Upper lobe of left lung (tissue), 6 donors: ENCODE measurements at regions not wholly inside any gene's neighbourhood (a gene's known extent, or its start where the extent isn't known, plus 50 kb on each side); places are given as distances from the start of the nearest gene placed in this dataset.

Experiments used
- ATAC-seq, 2 donors: fragments of 200-7000 bp; cut with Tn5 transposase; one replicate each; pipeline ENCODE4 v1.9.1; 2022; ENCODE audit warnings: mild to moderate bottlenecking in 2 of 2, moderate library complexity in 2 of 2; ENCODE audit not compliant: low FRiP score in 2 of 2
- DNase-seq, 2 donors: peaks; one replicate each; pipeline ENCODE4 v3.0.0-alpha.2; 2019 to 2020
- H3K27ac ChIP-seq, 4 donors: fragments of 200-600 bp; sonication (generic); one replicate each; pipeline ENCODE4 v1.5.1; 2016 to 2019
- H3K27me3 ChIP-seq, 4 donors: fragments of 200-600 bp; sonication (generic); one replicate each; pipeline ENCODE4 v1.5.1; 2017 to 2019
- H3K36me3 ChIP-seq, 4 donors: fragments of 200-600 bp; sonication (generic); one replicate each; pipeline ENCODE4 v1.5.1; 2016 to 2019
- H3K4me1 ChIP-seq, 4 donors: fragments of 200-600 bp; sonication (generic); one replicate each; pipeline ENCODE4 v1.5.1; 2018 to 2019
- H3K4me3 ChIP-seq, 4 donors: fragments of 200-600 bp; sonication (generic); one replicate each; pipeline ENCODE4 v1.5.1; 2017 to 2019; ENCODE audit warnings: mild to moderate bottlenecking in 2 of 4, moderate library complexity in 1 of 4
- H3K9me3 ChIP-seq, 4 donors: fragments of 200-600 bp; sonication (generic); one replicate each; pipeline ENCODE4 v1.5.1; 2018 to 2019
- CTCF ChIP-seq, 6 experiments: fragments of 450-650 bp in 4 of 6; fragments of 200-600 bp in 2 of 6; sonication (generic) in 2 of 6; IDR thresholded peaks; one replicate each; pipeline ENCODE4 v1.5.1; 2016 to 2019; ENCODE audit warnings: antibody characterized with exemption in 6 of 6
- EP300 ChIP-seq, 4 donors: sonication (generic); formaldehyde crosslinking; IDR thresholded peaks; one replicate each; pipeline ENCODE4 v1.5.1; 2017; ENCODE audit warnings: antibody characterized with exemption in 4 of 4, control low read depth in 2 of 4
- POLR2A ChIP-seq, 4 donors: fragments of 450-650 bp; IDR thresholded peaks; one replicate each; pipeline ENCODE4 v1.5.1; 2016 to 2017; ENCODE audit warnings: antibody characterized with exemption in 4 of 4, mild to moderate bottlenecking in 2 of 4
- POLR2AphosphoS5 ChIP-seq, 2 donors: sonication (generic); formaldehyde crosslinking; IDR thresholded peaks; one replicate each; pipeline ENCODE4 v1.5.1; 2017; ENCODE audit warnings: antibody characterized with exemption in 2 of 2
- WGBS, 2 donors: methylation state at CpG; one replicate each; pipeline ENCODE4 v1.1.5; 2017 to 2018; 5-methylcytosine and 5-hydroxymethylcytosine counted together
- donor health status: DM: no; HTN: no; CAD: no; lungs with moderate emphysema.
- donor health status: DM: no; HTN: yes; CAD: no; lungs with severe emphysema.

- WGBS, 2 donors, result 53 to 56% methylated on average over 11 to 12 of the region's 13 CpGs
Observed at GRCh38 chr20:50369225-50370035, 140.8 kb upstream of the PTPN1 start.

GRCh38 chr20:50370036-50370566 is 140.1 kb upstream of the PTPN1 start:
- Histone ChIP-seq H3K36me3 (no peaks in the 10 kb centered on the region), H3K27ac (peak overlapping the region; percentile 25 to 74 (median 59)), H3K4me3 (no peak overlapping the region), H3K9me3 (no peaks in the 10 kb centered on the region), H3K27me3 (no peaks in the 10 kb centered on the region), H3K4me1 (peaks cover 12 to 17% (median 14%) of the 10 kb centered on the region in 4 donors)
- WGBS, 2 donors, result 93% methylated on average over 11 of the region's 11 CpGs
- DNase-seq, result no peak
- no peak for ATAC-seq
- TF ChIP-seq EP300 (IDR thresholded peaks at IDR 0.05) (no peak), POLR2A (IDR thresholded peaks at IDR 0.05) (no peak), CTCF (IDR thresholded peaks at IDR 0.05) (no peak), POLR2AphosphoS5 (IDR thresholded peaks at IDR 0.05) (no peak)

More at GRCh38 chr20:50369225-50370035, 140.8 kb upstream of the PTPN1 start:
- peak; percentile 45 to 83 for ATAC-seq
- TF ChIP-seq EP300 (IDR thresholded peaks at IDR 0.05) (no peak), POLR2A (IDR thresholded peaks at IDR 0.05) (no peak), CTCF (IDR thresholded peaks at IDR 0.05) (peak in 2 of 6 experiments; percentile 18 to 40)
- no peak overlapping the region for H3K4me3 ChIP-seq
- no peaks in the 10 kb centered on the region for H3K36me3 ChIP-seq
- no peaks in the 10 kb centered on the region for H3K27me3 ChIP-seq
- H3K9me3 ChIP-seq, result no peaks in the 10 kb centered on the region
- H3K4me1 ChIP-seq, result peaks cover 12 to 17% (median 14%) of the 10 kb centered on the region in 4 donors
- peak; percentile 69 to 90 for DNase-seq
- H3K27ac ChIP-seq, result peak overlapping the region; percentile 25 to 74 (median 59)

- Histone ChIP-seq H3K27me3 (no peaks in the 10 kb centered on the region), H3K4me1 (peaks cover 7 to 20% (median 9%) of the 10 kb centered on the region in 4 donors), H3K27ac (no peak overlapping the region), H3K4me3 (no peak overlapping the region), H3K9me3 (no peaks in the 10 kb centered on the region), H3K36me3 (no peaks in the 10 kb centered on the region)
- DNase-seq, result no peak
- WGBS, 2 donors, result 79 to 85% methylated on average over 13 of the region's 13 CpGs
- no peak for TF ChIP-seq POLR2AphosphoS5 (IDR thresholded peaks at IDR 0.05)
- TF ChIP-seq EP300 (IDR thresholded peaks at IDR 0.05), result no peak
- no peak for TF ChIP-seq POLR2A (IDR thresholded peaks at IDR 0.05)
- no peak for TF ChIP-seq CTCF (IDR thresholded peaks at IDR 0.05)
- no peak for ATAC-seq
Observed at GRCh38 chr20:50371878-50372769, 138.1 kb upstream of the PTPN1 start.

GRCh38 chr20:50372770-50373088 is 137.5 kb upstream of the PTPN1 start:
- Histone ChIP-seq H3K27ac (no peak overlapping the region), H3K4me3 (no peak overlapping the region), H3K36me3 (no peaks in the 10 kb centered on the region), H3K4me1 (peaks cover 6 to 21% (median 9%) of the 10 kb centered on the region in 4 donors), H3K9me3 (no peaks in the 10 kb centered on the region), H3K27me3 (no peaks in the 10 kb centered on the region)
- DNase-seq (no peak), ATAC-seq (no peak)
- TF ChIP-seq EP300 (IDR thresholded peaks at IDR 0.05) (no peak), CTCF (IDR thresholded peaks at IDR 0.05) (no peak), POLR2A (IDR thresholded peaks at IDR 0.05) (no peak), POLR2AphosphoS5 (IDR thresholded peaks at IDR 0.05) (no peak)
- WGBS, 2 donors, result 64 to 65% methylated on average over 3 of the region's 3 CpGs
